MV-4-11 (cell line): ENCODE measurements at regions not wholly inside any gene's neighbourhood (a gene's known extent, or its start where the extent isn't known, plus 50 kb on each side); places are given as distances from the start of the nearest gene placed in this dataset.

ENCODE experiments used
- DNase-seq: peaks from one replicate; lab custom pipeline; 2025; lab: John Stamatoyannopoulos, UW

GRCh38 chr3:23146163-23146562 lies 57.0 kb upstream of the UBE2E2 start:
- DNase-seq: no peak

GRCh38 chr3:23152989-23153388 lies 50.1 kb upstream of the UBE2E2 start:
- DNase-seq: no peak
